SKM-1 treated with dmso at 0.1 percent for 144 hours (cell line): ENCODE measurements at regions not wholly inside any gene's neighbourhood (a gene's known extent, or its start where the extent isn't known, plus 50 kb on each side); places are given as distances from the start of the nearest gene placed in this dataset.
A peak's percentile ranks its signal among the peaks of the same experiment; 100 is the strongest.
"Not testable (repeated sequence)": the region's sequence is repeated elsewhere in the genome, so short reads cannot be mapped to it uniquely, and the experiment has no call there.

Source experiments
- DNase-seq: peaks from one replicate; lab custom pipeline; 2025; ENCODE audit not compliant: unreplicated experiment; lab: John Stamatoyannopoulos, UW

DNA sequence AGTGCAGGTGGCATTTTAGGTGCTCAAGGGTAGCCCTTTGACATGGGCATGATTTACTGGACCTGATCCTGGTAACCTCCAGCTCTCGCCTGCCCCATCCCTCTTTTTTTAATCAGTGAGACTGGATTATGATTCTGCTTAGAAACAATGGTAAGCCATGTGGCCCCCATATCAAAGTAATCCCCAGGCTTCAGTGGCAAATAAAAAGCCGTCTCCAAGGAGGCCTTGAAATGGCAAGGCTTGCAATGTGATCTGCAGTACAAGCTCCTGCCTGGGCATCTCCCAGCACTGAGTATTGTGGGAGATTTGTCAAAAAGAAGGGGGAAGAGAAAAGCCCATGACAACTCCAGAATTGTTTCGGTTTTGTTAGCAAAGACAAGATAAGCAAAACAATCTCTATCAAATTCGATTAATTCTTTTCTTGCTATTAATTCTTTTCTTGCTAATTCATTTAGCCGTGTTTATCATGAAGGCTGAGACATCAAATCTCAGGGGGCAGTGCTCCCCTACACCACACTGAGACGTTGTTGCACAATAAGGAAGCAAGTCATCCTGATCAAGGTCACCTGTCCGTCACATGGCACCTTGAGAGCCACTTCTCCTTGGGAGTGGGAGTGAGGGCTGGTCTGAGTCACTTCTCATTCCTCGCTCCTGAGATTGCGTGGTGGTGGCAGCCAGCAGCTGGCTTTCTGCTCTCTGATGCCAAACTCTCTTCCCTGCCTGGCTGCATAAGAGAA is 312.7 kb upstream of the GATB start:
- no peak for DNase-seq

DNA sequence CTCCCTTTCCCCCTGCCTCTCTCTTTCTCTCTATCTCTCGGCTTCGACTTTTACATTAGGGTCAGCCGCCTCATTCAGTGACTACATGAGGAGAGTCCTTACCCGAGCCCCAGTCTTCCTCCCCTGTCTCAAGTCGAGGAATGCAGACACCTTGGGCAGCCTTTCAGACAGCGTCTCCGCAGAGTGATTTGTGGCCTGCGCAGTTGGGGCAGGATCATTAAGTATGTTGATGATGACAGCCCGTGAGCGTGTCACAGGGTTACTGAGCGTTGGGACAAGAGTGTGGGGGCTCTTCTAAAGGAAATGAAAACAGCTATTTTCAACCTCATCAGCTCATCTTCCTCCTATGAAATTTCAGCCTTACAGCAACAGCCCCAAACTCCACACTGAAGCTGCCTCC is 312.1 kb upstream of the GATB start:
- DNase-seq, result no peak

DNA sequence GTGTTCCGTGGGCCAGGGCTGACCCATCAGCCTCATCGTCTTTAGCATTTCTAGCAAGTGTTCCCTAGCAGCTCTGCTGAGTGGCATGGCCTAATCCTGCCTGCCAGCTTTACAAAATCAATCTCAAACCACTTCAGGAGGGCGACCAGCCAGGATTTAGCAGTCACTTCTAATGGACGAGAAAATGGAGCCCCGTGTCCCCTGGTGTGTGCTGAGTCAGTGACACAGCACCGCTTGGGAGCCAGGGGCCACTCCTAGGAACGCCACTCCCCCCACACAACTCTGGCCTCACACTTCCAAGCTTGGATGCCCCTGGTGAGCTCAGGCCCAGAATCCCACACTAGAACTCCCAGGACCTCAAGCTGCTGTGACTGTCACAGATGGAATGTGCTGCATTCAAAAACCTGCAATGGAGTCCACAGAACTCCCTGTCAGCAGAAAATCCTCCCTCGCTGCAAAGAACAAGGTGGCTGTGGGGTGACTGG is 311.2 kb upstream of the GATB start:
- no peak for DNase-seq

DNA sequence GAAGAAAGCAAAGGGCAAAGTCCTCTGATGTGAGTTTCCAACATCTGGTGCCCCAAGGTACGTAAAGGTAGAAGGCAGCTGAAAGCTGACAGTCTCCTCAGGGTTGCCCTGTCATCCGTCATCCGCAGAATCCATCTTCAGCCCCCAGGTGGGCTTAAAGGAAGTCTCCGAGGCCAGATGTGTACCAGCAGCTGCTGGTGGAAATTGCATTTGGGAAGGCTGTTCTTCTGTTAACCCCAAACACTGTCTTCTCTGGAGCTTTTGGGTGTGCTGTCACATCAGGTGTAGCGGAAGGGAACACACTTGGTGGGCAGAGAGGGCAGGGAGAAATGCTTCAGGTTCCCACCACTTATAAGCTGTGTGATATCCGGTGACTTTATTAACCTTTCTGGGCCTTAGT is 310.0 kb upstream of the GATB start:
- no peak for DNase-seq

DNA sequence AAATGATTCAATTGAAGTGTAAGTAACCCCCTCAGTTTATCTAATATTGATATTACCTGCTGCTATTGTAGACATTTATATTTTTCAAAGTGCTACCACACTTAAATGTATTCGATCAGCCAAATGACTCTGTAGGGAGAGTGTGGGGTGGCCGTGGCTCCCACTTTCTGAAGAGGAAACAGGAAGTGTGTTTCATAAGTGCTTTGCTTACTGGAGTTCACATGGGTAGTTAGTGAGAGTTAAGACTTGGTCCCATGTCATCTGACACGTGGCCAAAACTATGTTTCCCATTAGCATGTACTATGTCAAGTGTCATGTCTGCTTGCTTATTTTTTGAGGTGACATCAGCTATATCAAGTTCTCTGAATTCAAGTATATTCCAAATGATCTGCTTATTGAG is 308.1 kb upstream of the GATB start:
- DNase-seq, result no peak

DNA sequence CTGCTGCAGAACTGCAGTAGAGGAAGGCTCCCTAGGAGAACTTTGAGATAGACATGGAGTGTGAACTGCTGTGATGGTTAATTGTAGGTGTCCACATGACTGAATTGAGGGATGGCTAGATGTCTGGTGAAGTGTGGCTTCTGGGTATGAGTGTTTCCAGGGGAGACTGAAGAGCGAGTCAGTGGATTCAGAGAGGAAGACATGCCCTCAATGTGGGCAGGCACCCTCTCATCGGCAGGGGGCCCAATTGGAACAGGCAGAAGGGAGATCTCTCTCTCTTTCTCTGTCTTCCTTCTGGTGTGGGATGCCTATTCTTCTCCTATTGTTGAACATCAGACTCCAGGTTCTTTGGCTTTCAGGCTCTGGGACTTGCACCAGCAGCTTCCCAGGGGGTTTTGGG is 304.7 kb upstream of the GATB start:
- no peak for DNase-seq

DNA sequence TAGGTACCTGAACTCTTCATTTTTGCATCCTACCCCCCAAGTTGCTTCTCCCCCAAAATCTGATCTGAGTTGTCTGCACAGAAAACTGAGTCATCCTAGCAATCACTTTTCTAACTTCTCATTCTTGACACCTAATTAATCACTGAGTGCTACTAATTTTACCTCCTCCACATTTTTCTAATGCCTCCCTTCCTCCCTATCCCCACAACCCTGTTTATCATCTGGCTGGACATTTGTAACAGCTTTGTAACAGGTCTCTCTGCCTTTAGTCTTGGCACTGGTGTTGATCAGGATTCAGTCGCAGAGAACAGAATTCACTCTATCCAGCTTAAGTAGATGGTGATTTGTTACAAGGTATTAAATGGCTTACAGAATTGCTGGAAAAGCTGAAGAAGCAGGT is 303.9 kb upstream of the GATB start:
- DNase-seq, result no peak

DNA sequence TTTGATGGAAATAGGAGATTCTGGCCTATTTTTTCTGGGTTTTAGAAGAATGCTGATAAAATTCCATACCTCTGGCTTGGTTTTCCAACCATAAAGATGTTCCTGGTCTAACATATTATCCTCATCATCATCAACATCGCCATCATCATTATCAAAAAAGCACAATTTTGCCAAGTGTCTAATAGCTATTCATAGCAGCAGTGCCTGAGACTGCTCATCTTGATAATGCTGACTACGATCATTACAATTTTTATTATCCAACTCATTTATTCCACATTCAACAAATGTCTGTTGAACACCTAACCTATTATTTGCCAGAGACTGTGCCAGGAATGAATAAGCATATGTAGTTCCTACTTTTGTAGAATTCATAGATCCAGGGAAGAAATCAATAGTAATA is 303.5 kb upstream of the GATB start:
- DNase-seq, result no peak

DNA sequence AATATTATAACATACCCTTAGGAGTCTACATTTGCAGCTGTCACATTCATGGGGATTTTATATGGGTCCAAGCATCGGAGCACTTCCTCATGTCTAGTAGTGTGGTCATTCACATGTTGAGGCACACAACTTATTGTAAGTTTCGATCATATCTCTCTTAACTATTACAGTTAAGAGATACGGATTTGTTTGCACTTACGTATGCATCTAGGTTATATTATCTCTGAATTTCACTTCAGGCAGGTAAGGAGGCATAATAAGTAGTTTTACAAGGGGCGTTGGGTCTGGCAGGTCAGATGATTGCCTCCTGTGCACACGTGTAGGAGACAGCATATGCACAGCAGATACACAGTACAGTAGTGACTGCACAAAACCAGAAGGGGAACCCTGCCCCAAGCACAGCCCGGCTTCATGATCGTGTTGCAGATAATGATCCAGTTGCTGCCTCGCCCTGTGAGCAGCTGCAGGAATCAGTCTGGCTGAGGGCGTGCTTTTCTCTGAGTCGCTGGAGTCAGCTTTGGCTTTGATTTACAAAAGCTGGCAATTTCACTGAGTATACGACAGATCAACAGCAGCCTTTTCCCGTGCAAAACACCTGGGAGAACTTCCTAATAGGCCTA is 302.9 kb upstream of the GATB start:
- DNase-seq, result no peak

DNA sequence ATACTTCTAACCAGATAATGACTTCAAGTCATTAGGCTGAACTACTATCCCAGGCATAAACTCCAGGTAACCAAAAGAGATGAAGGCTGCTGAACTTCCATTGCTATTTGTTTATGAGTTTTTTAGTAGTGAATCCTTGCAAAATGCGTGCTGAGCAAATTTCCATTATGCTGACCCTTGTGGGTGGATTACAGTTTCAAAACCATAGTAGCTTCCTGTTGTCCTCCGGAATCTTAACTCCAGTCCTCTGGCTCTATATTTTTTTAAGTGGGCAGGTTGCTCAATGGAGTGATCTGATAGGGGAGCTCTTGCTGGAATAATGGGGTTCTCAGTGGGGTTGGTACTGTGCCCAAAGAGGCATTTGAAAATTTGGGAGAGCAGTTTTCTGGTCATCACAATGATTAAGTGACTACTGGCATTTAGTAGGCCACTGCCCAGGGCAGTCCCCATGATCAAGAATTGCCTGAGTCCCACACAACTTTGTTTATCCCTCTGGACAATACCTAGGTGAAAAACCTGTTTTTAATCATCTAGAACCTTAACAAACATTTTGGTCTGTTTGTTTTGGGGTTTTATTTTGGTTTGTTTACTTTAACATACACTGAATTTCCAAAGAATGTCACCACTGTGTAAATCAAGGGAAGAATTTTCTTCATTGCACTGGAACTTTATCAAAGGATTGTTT is 302.3 kb upstream of the GATB start:
- no peak for DNase-seq

DNA sequence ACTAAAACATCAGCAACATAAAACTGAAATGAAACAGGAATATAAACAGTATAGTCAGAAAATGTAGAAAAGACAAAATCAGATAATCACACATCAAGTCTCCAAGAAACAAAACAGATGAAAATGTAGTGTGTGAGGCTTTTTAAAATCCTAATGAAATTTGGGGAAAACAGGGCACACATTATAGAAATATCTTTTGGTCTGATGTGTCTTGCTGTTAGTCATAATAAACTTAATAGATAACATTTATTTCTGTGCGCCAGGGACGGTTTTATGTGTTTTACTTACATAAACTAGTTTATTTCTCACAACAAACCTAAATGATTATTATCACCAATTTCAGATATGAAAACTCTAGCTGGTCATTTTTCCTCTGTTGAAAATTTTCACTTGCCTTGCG is 293.9 kb upstream of the GATB start:
- no peak for DNase-seq

DNA sequence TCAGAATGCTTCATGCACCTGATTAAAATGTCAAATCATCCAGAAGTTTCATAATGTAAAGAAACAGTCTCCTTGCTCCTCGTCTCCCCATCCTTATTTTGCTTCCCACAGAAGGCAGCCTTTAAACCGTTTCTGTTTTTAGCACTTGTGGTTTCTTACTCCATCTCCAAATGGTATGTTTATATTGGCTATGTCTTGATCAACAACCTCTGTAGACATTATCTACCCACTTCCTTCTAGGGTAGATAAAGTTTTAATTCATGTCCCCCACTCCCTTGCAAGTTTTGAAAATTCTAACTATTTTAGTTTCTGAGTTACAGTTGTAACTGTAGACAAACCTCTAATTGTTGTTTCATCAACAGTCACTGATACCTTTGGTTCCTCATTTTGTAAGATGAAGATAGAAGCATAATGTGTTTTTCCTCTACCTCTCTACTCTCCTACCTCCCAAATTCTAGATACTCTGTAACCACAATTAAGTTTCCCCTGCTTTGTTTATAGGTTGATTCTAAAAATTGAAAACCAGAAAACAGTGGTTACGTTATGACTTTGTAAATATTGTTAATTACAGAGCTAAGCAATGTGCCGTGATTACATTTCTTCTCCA is 291.7 kb upstream of the GATB start:
- peak; percentile 74 for DNase-seq

DNA sequence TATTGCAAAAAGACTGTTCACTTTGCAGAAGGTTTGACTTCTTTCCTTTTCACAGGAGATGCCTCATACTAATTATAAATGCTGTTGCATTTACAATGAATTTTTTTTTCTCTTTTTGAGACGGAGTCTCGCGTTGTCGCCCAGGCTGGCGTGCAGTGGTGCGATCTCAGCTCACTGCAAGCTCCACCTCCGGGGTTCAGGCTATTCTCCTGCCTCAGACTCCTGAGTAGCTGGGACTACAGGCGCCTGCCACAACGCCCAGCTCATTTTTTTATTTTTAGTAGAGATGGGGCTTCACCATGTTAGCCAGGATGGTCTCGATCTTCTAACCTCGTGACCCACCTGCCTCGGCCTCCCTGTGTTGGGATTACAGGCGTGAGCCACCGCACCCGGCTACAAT is 290.5 kb upstream of the GATB start:
- DNase-seq, result not testable (repeated sequence)

DNA sequence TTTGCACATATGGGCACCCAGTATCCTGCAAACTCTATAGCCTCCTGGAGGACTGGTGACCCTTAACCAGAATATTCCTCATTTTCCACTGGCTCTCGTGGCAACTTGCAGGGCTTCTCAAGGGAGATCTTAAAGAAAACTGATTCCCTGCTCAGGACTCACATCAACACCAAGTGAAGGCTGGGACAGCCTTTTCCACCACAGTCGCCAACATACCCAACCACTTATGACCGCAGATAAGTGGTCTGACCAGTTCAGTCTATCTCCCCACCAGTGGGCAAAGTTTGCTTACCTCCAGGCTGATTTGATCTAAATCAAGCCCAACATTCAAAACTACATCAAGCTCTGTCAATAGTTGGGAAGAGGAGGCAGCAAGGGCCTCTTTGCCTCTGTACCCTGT is 289.3 kb upstream of the GATB start:
- DNase-seq, result no peak

DNA sequence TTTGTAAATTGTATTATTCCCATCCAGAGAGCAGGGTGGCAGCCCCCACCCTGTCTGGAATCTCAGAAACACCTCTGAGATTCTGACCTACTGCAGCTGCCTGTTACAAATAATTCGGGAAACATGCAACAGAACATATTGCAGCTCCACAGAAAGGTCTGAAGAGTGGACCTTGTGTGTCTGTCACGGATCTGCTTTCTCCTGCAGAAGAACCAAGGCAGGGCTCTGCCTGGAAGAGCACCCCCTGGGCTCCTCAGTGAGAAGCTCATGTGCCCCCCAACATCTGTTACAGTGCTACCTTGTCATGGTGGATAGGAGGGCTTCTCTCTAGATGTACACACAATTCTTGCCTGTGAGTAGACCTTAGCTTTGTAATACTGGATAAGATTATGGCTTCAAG is 286.6 kb upstream of the GATB start:
- no peak for DNase-seq

DNA sequence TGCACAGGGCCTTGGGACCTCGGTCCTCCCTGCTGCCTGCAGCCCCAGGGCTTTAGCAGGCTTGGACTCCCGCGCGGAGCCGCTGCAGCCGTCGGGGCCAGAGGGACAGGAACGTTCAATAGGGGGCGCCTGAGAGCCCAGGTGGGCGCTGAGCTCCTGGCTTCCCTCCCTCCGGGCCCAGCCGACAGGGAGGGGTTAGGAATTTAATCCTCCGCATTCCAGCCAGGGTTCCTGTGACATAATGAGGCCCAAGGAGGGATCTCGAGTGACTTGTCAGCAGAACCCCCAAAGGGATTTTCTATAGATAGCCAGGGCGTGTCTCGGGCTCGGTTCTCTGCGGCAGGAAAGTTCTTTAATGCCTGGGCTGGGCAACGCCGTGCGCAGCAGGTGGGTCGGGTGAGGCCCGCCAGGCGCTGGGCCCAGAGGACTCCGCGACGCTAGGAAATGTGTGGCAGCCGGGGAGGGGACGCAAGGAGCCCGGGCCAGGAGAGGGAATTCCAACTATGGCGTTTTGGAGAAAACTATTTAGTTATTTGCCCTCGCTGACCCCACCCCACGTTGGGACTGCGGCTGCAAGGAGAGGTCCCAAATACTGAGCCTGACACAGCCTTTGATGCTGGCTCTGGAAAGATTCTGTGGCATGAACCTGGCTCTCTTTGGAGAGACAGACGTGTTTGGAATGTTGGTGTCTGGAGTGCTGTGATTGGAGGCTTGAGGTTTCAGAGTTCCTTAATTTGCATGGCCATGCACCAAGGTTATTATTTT is 285.2 kb upstream of the GATB start:
- no peak for DNase-seq

DNA sequence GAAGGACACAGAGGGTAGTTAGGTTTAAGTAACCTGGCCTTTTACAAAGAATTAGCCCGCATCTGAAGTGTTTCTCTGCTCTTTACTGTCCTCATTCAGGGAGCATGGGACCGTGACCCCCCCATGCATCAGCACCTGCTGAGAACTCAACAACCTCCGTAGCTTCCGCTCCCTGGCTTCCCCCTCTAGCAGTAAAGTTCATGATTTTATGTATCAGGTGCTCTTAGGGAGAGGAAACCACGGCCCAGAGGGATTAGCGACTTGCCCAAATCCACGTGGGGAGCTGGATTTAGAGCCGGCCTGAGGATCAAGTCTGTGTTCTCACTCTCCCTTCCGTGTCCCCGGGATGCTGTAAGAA is 284.6 kb upstream of the GATB start:
- DNase-seq, result no peak

DNA sequence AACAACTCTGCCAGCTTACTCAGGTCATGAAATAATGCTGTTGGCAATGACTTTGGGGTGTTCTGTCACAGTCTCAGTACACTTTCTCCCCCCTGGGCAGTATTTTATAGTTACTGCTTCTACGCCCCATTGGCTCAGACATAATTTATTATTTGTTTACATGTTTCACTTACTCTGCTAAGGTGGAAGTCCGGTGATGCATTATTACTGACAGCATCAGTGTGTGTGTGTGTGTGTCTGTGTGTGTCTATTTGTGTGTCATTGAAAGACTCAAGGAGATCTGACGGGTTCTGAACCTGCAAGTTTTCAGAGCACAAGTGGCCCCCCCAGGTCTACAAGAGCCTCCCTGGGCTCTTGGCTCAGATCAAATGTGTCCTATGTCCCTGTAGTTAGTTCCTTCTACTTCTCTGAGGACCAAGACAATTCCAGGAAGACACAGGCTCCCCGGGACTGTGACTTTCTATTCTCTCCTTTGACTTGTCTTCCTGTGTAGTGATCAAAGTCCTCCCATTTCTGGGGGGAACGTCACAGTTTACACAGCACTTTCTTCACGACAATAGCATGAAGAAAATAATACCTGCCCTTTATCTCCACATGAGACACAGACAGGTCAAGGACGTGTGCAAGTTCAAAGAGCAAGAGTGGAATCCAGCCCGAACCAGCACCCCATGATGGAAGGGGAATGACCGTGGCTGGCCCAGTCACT is 283.7 kb upstream of the GATB start:
- no peak for DNase-seq

DNA sequence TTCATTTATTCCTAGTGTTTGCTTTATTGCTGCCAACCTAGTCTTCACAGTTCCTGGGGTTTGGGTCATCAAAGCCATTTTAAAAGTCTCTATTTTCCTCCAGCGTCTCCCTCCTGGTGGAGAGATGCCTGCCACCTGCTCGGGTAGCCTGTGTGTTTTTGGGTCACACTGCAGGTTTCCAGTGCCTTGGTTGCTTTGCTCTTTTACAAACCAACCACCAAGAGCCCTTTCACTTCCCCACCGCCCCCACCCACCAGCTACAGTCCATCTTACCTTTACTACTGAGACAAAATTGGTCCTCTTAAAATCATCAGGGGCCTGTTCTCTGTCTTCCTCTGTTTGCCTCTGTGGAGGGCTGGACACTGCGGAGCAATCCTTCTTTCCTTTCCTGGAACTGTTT is 280.5 kb upstream of the GATB start:
- DNase-seq, result no peak

DNA sequence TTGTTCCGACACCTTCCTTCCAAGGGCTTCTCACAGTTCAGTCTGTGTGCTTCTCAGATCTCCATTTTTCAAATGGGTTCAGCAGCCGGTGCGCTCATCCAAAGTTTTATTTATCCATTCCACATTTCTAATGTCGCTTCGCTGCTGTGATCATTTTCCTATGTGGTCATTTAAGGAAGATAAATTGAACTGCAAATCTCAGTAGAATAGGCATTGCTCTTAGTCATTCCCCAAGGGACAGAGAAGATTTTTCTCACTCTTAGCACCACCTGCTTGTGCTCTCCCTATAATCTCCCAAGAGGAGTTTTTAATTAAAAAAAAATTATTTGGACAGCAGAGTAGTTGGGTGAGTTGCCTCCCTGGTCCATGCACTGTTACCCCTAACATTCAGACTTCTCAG is 278.9 kb upstream of the GATB start:
- DNase-seq, result no peak

DNA sequence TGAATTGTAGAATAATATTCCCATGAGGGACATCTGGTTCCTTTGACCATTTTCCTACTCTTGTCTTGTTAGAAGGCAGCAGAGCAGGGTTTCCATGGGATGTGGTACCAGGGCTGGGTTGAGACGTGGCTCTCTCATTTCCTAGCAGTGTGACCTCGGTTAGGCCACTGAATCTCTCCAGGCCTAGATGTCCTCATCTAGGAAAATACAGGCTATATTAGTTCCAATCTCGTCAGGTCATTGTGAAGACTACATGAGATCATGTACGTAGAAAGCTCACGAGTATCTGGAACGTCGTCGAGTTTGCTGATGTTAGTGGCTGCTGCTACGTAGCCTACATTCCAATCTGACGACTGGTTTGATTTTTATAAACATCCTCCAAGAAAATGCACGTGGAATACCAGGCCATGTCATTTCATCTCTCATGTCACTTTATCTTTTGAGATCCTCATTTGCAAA is 278.2 kb upstream of the GATB start:
- no peak for DNase-seq
